ENCODE measurements at regions not wholly inside any gene's neighbourhood (a gene's known extent, or its start where the extent isn't known, plus 50 kb on each side); places are given as distances from the start of the nearest gene placed in this dataset.

- Histone ChIP-seq H3K27me3 (no peaks in the 10 kb centered on the region), H2AFZ (replicated peaks) (no peak overlapping the region), H3K4me1 (no peaks in the 10 kb centered on the region), H3K36me3 (no peaks in the 10 kb centered on the region), H3F3A (ENCODE audit: low read depth) (no peaks in the 10 kb centered on the region), H3K27ac (no peak overlapping the region), H3K79me2 (ENCODE audit: low read depth) (no peaks in the 10 kb centered on the region), H3K4me3 (no peak overlapping the region), H3K4me2 (no peak overlapping the region), H3K9me3 (ENCODE audit: low read depth) (no peaks in the 10 kb centered on the region), H3K9ac (no peak overlapping the region), H4K20me1 (ENCODE audit: low read depth) (no peaks in the 10 kb centered on the region)
- no peak for DNase-seq (ENCODE audit: low spot score)
- H3K27ac Mint-ChIP-seq = no peak overlapping the region
- peaks cover 20% of the 10 kb centered on the region for H3K4me1 Mint-ChIP-seq
- peaks cover 7% of the 10 kb centered on the region for H3K27me3 Mint-ChIP-seq (ENCODE audit: insufficient read depth, low read depth)
- no peak overlapping the region for H3K4me3 Mint-ChIP-seq
- H3K9me3 Mint-ChIP-seq = peaks cover 15% of the 10 kb centered on the region
- TF ChIP-seq EZH2phosphoT487 (IDR thresholded peaks at IDR 0.05) (no peak), CTCF (IDR thresholded peaks at IDR 0.05) (no peak), EZH2 (IDR thresholded peaks at IDR 0.05) (no peak)
- H3K36me3 Mint-ChIP-seq = peaks cover 9% of the 10 kb centered on the region
Measured at GRCh38 chr12:77492536-77492935, 338.2 kb upstream of the NAV3 start.

GRCh38 chr12:77489331-77489970 is 341.2 kb upstream of the NAV3 start:
- H3K9me3 ChIP-seq (ENCODE audit: low read depth) = no peaks in the 10 kb centered on the region
- H3K36me3 Mint-ChIP-seq = peaks cover 9% of the 10 kb centered on the region
- H3K4me1 Mint-ChIP-seq = peaks cover 32% of the 10 kb centered on the region
- H3K79me2 ChIP-seq (ENCODE audit: low read depth) = no peaks in the 10 kb centered on the region
- H4K20me1 ChIP-seq (ENCODE audit: low read depth) = no peaks in the 10 kb centered on the region
- H3K4me2 ChIP-seq = no peak overlapping the region
- no peak for DNase-seq (ENCODE audit: low spot score)
- H3K4me3 ChIP-seq = no peak overlapping the region
- no peak overlapping the region for H3K4me3 Mint-ChIP-seq
- TF ChIP-seq EZH2phosphoT487 (IDR thresholded peaks at IDR 0.05) (no peak), EZH2 (IDR thresholded peaks at IDR 0.05) (no peak), CTCF (IDR thresholded peaks at IDR 0.05) (no peak)
- peaks cover 15% of the 10 kb centered on the region for H3K9me3 Mint-ChIP-seq
- no peak overlapping the region for H3K27ac ChIP-seq
- H3K27ac Mint-ChIP-seq = no peak overlapping the region
- H3K4me1 ChIP-seq = peaks cover 16% of the 10 kb centered on the region
- H2AFZ ChIP-seq (replicated peaks) = no peak overlapping the region
- no peaks in the 10 kb centered on the region for H3K36me3 ChIP-seq
- peaks cover 7% of the 10 kb centered on the region for H3K27me3 Mint-ChIP-seq (ENCODE audit: insufficient read depth, low read depth)
- H3K9ac ChIP-seq = no peak overlapping the region
- no peaks in the 10 kb centered on the region for H3K27me3 ChIP-seq
- H3F3A ChIP-seq (ENCODE audit: low read depth) = no peaks in the 10 kb centered on the region

- Histone ChIP-seq H3K79me2 (ENCODE audit: low read depth) (no peaks in the 10 kb centered on the region), H3K4me3 (no peak overlapping the region), H4K20me1 (ENCODE audit: low read depth) (no peaks in the 10 kb centered on the region), H3K36me3 (no peaks in the 10 kb centered on the region), H3K4me2 (no peak overlapping the region), H3K4me1 (peaks cover 16% of the 10 kb centered on the region), H3K9me3 (ENCODE audit: low read depth) (no peaks in the 10 kb centered on the region), H3F3A (ENCODE audit: low read depth) (no peaks in the 10 kb centered on the region), H3K27me3 (no peaks in the 10 kb centered on the region), H2AFZ (replicated peaks) (no peak overlapping the region), H3K9ac (no peak overlapping the region), H3K27ac (no peak overlapping the region)
- H3K4me1 Mint-ChIP-seq = peaks cover 28% of the 10 kb centered on the region
- no peak for DNase-seq (ENCODE audit: low spot score)
- no peak overlapping the region for H3K27ac Mint-ChIP-seq
- TF ChIP-seq CTCF (IDR thresholded peaks at IDR 0.05) (no peak), EZH2phosphoT487 (IDR thresholded peaks at IDR 0.05) (no peak), EZH2 (IDR thresholded peaks at IDR 0.05) (no peak)
- peaks cover 9% of the 10 kb centered on the region for H3K36me3 Mint-ChIP-seq
- no peak overlapping the region for H3K4me3 Mint-ChIP-seq
- H3K9me3 Mint-ChIP-seq = peaks cover 15% of the 10 kb centered on the region
- H3K27me3 Mint-ChIP-seq (ENCODE audit: insufficient read depth, low read depth) = peaks cover 7% of the 10 kb centered on the region
Measured at GRCh38 chr12:77488041-77488620, 342.6 kb upstream of the NAV3 start.

All from neural progenitor cell (in vitro differentiated cells).